ENCODE measurements at regions not wholly inside any gene's neighbourhood (a gene's known extent, or its start where the extent isn't known, plus 50 kb on each side); places are given as distances from the start of the nearest gene placed in this dataset.

DNA sequence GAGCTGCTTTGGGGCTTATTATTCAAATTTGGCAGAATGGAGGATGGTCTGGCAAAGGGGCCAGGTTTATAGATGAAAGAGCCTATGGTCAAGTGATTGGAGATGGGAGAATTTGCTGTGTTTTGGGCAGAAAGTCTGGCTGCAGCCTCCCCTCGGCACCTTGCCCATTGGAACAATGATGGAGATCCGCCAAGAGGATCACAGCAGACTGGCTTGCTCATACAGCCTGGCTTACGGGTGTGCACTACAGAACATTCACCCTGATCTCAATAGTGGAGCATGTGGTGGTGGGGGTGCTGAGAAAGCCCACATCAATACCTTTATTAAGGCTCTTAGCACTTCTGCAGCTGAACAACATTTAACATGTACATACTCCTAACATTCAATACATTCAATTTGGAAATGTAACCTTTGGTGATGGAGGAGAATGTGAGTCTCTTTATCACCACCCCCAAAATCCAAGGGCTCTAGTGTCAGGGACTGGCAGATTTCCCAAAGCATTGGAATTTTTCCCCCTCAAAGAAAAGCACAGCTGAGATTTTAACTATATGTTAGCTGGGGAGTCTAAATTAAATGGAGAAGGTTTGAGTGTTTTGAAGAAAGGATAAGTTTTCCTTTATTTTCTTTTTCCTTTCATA lies 118.4 kb upstream of the TMC3 start:
- no peak for DNase-seq

DNA sequence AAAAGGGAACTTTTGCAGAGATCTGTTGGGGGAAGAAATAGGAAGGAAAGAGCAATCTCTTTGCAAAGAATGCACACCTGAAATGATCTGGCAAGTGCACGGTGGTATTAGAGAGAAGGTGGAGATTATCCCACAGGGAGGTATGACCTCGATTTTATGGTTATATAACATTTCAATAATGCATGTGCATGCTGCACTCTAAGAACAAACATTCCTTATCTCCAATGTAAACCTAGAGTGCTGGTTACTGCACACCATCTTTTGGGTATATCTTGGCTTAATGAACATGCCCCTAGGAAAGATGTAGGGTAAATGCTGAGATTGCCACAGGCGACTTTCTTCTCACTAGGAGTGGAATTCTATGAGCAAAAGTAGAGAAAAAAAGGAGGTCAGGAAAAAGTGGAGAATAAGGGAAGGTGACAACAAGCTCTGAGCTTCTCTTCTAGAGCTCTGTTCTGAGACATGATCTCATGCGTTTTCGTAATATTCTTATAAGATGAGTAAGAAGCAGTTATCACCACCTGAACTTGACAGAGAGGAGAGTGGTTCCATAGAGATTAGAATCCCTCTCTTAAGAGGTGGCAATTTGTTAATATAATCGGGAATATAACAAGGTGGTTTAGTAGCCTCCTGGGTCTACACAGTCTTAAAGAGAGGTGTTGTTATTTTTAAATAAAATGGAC lies 117.5 kb upstream of the TMC3 start:
- Histone ChIP-seq H4K20me1 (ENCODE audit: insufficient read depth, low read length) (no peaks in the 10 kb centered on the region), H3F3A (ENCODE audit: insufficient read depth, low read length) (no peaks in the 10 kb centered on the region), H3K4me1 (ENCODE audit: low read length) (no peaks in the 10 kb centered on the region), H3K79me2 (ENCODE audit: low read length) (no peaks in the 10 kb centered on the region), H3K4me2 (ENCODE audit: low read depth, low read length) (no peak overlapping the region), H2AFZ (ENCODE audit: low read length) (no peak overlapping the region), H3K9ac (ENCODE audit: low read length) (no peak overlapping the region), H3K4me3 (ENCODE audit: low read length) (no peak overlapping the region), H3K27me3 (replicated peaks; ENCODE audit: insufficient read depth, low read length) (no peaks in the 10 kb centered on the region), H3K36me3 (replicated peaks; ENCODE audit: insufficient read depth, low read length) (no peaks in the 10 kb centered on the region), H3K9me3 (replicated peaks; ENCODE audit: insufficient read depth, low read length) (no peaks in the 10 kb centered on the region), H3K9me2 (replicated peaks; ENCODE audit: insufficient read depth, low read length) (no peaks in the 10 kb centered on the region), H3K27ac (ENCODE audit: low read length) (no peak overlapping the region)
- TF ChIP-seq EZH2phosphoT487 (IDR thresholded peaks at IDR 0.05; ENCODE audit: low read length) (no peak), EZH2 (optimal IDR thresholded peaks at IDR 0.05; ENCODE audit: low read depth, low read length) (no peak)
- TF ChIP-seq, protein P1, sequence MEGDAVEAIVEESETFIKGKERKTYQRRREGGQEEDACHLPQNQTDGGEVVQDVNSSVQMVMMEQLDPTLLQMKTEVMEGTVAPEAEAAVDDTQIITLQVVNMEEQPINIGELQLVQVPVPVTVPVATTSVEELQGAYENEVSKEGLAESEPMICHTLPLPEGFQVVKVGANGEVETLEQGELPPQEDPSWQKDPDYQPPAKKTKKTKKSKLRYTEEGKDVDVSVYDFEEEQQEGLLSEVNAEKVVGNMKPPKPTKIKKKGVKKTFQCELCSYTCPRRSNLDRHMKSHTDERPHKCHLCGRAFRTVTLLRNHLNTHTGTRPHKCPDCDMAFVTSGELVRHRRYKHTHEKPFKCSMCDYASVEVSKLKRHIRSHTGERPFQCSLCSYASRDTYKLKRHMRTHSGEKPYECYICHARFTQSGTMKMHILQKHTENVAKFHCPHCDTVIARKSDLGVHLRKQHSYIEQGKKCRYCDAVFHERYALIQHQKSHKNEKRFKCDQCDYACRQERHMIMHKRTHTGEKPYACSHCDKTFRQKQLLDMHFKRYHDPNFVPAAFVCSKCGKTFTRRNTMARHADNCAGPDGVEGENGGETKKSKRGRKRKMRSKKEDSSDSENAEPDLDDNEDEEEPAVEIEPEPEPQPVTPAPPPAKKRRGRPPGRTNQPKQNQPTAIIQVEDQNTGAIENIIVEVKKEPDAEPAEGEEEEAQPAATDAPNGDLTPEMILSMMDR (IDR thresholded peaks at IDR 0.05; ENCODE audit: low read length), result no peak
- no peak for DNase-seq

More for the DNA sequence above, 118.4 kb upstream of the TMC3 start:
- Histone ChIP-seq H3F3A (ENCODE audit: insufficient read depth, low read length) (no peaks in the 10 kb centered on the region), H3K27me3 (replicated peaks; ENCODE audit: insufficient read depth, low read length) (no peaks in the 10 kb centered on the region), H3K4me1 (ENCODE audit: low read length) (no peaks in the 10 kb centered on the region), H3K4me2 (ENCODE audit: low read depth, low read length) (no peak overlapping the region), H3K36me3 (replicated peaks; ENCODE audit: insufficient read depth, low read length) (no peaks in the 10 kb centered on the region), H2AFZ (ENCODE audit: low read length) (no peak overlapping the region), H3K9me2 (replicated peaks; ENCODE audit: insufficient read depth, low read length) (no peaks in the 10 kb centered on the region), H3K9me3 (replicated peaks; ENCODE audit: insufficient read depth, low read length) (no peaks in the 10 kb centered on the region), H3K4me3 (ENCODE audit: low read length) (no peak overlapping the region), H3K9ac (ENCODE audit: low read length) (no peak overlapping the region), H4K20me1 (ENCODE audit: insufficient read depth, low read length) (no peaks in the 10 kb centered on the region), H3K27ac (ENCODE audit: low read length) (no peak overlapping the region), H3K79me2 (ENCODE audit: low read length) (no peaks in the 10 kb centered on the region)
- TF ChIP-seq, protein P1 (IDR thresholded peaks at IDR 0.05; ENCODE audit: low read length), result no peak
- no peak for TF ChIP-seq EZH2phosphoT487 (IDR thresholded peaks at IDR 0.05; ENCODE audit: low read length)
- no peak for TF ChIP-seq EZH2 (optimal IDR thresholded peaks at IDR 0.05; ENCODE audit: low read depth, low read length)

DNA sequence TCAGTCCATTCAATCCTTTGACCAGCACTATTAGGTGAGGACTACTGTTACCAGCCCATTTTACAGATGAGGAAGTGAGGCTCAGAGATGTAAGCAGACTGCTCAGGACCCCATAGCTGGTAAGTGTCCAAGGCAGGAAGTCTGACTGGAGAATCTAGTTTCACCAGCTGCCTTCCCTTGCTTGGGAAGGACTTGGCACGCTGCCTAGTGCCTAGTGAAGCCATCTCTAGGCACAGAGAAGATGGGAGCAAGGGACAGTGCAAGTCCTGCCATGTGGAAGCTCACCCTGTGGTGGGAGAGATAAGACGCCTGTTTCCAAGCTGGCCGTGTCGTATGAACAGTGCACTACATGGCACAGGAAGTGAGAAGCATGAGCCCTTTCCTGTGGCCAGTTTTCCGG lies 111.8 kb upstream of the TMC3 start:
- Histone ChIP-seq H3F3A (ENCODE audit: insufficient read depth, low read length) (no peaks in the 10 kb centered on the region), H3K9me3 (replicated peaks; ENCODE audit: insufficient read depth, low read length) (no peaks in the 10 kb centered on the region), H3K9ac (ENCODE audit: low read length) (no peak overlapping the region), H3K27ac (ENCODE audit: low read length) (no peak overlapping the region), H3K4me2 (ENCODE audit: low read depth, low read length) (no peak overlapping the region), H2AFZ (ENCODE audit: low read length) (no peak overlapping the region), H3K9me2 (replicated peaks; ENCODE audit: insufficient read depth, low read length) (no peaks in the 10 kb centered on the region), H3K4me1 (ENCODE audit: low read length) (no peaks in the 10 kb centered on the region), H3K79me2 (ENCODE audit: low read length) (no peaks in the 10 kb centered on the region), H3K27me3 (replicated peaks; ENCODE audit: insufficient read depth, low read length) (no peaks in the 10 kb centered on the region), H3K4me3 (ENCODE audit: low read length) (no peak overlapping the region), H3K36me3 (replicated peaks; ENCODE audit: insufficient read depth, low read length) (no peaks in the 10 kb centered on the region), H4K20me1 (ENCODE audit: insufficient read depth, low read length) (no peaks in the 10 kb centered on the region)
- no peak for TF ChIP-seq EZH2 (optimal IDR thresholded peaks at IDR 0.05; ENCODE audit: low read depth, low read length)
- TF ChIP-seq, protein P1 (IDR thresholded peaks at IDR 0.05; ENCODE audit: low read length), result no peak
- TF ChIP-seq EZH2phosphoT487 (IDR thresholded peaks at IDR 0.05; ENCODE audit: low read length), result no peak
- no peak for DNase-seq

Measured in MM.1S (cell line).